OCI-LY1 (cell line): ENCODE measurements at regions not wholly inside any gene's neighbourhood (a gene's known extent, or its start where the extent isn't known, plus 50 kb on each side); places are given as distances from the start of the nearest gene placed in this dataset.

Experiments used
- H2AFZ ChIP-seq: fragments of 200-600 bp; sonication (generic), shearing (Covaris generic); 2 replicates; pipeline ENCODE4 v1.6.0; 2014; ENCODE audit warnings: antibody characterized with exemption, mild to moderate bottlenecking, low read length
- H3F3A ChIP-seq: fragments of 200-600 bp; sonication (generic), shearing (Covaris generic); 2 replicates; pipeline ENCODE4 v1.6.0; 2014; ENCODE audit warnings: mild to moderate bottlenecking, antibody characterized with exemption, low read length, moderate library complexity; ENCODE audit not compliant: insufficient read depth
- H3K27ac ChIP-seq: fragments of 200-600 bp; sonication (generic); 2 replicates; pipeline ENCODE4 v1.5.1; 2014; ENCODE audit warnings: low read length, mixed run types, mild to moderate bottlenecking, low read depth; ENCODE audit not compliant: poor library complexity, severe bottlenecking
- H3K27me3 ChIP-seq: fragments of 200-600 bp; sonication (generic); 2 replicates; pipeline ENCODE4 v1.6.0; 2014; ENCODE audit warnings: antibody characterized with exemption, mild to moderate bottlenecking, low read length, moderate library complexity; ENCODE audit not compliant: insufficient read depth
- H3K36me3 ChIP-seq: fragments of 200-600 bp; sonication (generic); 2 replicates; pipeline ENCODE4 v1.6.1; 2014; ENCODE audit warnings: mild to moderate bottlenecking, antibody characterized with exemption, low read length, moderate library complexity, mixed read lengths; ENCODE audit not compliant: insufficient read depth
- H3K4me1 ChIP-seq: fragments of 200-600 bp; sonication (generic); 2 replicates; pipeline ENCODE4 v1.5.1; 2014; ENCODE audit warnings: mild to moderate bottlenecking, low read length, moderate library complexity; ENCODE audit not compliant: insufficient read depth, severe bottlenecking
- H3K4me2 ChIP-seq: fragments of 200-600 bp; sonication (generic), shearing (Covaris generic); 2 replicates; pipeline ENCODE4 v1.6.1; 2014; ENCODE audit warnings: low read length
- H3K4me3 ChIP-seq: fragments of 200-600 bp; sonication (generic); 2 replicates; pipeline ENCODE4 v1.5.1; 2014; ENCODE audit warnings: low read length, low read depth, mild to moderate bottlenecking, mixed read lengths; ENCODE audit not compliant: poor library complexity, severe bottlenecking
- H3K79me2 ChIP-seq: fragments of 200-600 bp; shearing (Covaris generic); 2 replicates; pipeline ENCODE4 v1.6.1; 2016; ENCODE audit warnings: mixed run types, low read length, mixed read lengths; ENCODE audit not compliant: insufficient read depth
- H3K9ac ChIP-seq: fragments of 200-600 bp; sonication (generic), shearing (Covaris generic); 2 replicates; pipeline ENCODE4 v1.6.1; 2014; ENCODE audit warnings: mild to moderate bottlenecking, low read length, mixed read lengths
- H3K9me2 ChIP-seq: fragments of 200-600 bp; sonication (generic), shearing (Covaris generic); 2 replicates; pipeline ENCODE4 v1.6.1; 2014; ENCODE audit warnings: low read depth, mild to moderate bottlenecking, low read length, mixed read lengths
- H3K9me3 ChIP-seq: fragments of 200-600 bp; shearing (Covaris generic); 2 replicates; pipeline ENCODE4 v1.6.1; 2014; ENCODE audit warnings: low read length, mixed read lengths
- H4K20me1 ChIP-seq: fragments of 200-600 bp; sonication (generic), shearing (Covaris generic); 2 replicates; pipeline ENCODE4 v1.6.0; 2016; ENCODE audit warnings: mild to moderate bottlenecking, low read length; ENCODE audit not compliant: insufficient read depth
- CTCF ChIP-seq: fragments of 200-600 bp; sonication (generic), shearing (Covaris generic); IDR thresholded peaks from 2 replicates; pipeline ENCODE4 v1.5.1; 2017; ENCODE audit warnings: mild to moderate bottlenecking, antibody characterized with exemption, low read length, moderate library complexity, mixed read lengths
- EZH2 ChIP-seq: fragments of 200-600 bp; sonication (generic), shearing (Covaris generic); IDR thresholded peaks from 2 replicates; pipeline ENCODE4 v1.8.0; 2017; ENCODE audit warnings: borderline replicate concordance, mixed run types, mild to moderate bottlenecking, antibody characterized with exemption, low read length, moderate library complexity, mixed read lengths

GRCh38 chr16:64392456-64392855, 729.4 kb downstream of the CDH11 start:
- Histone ChIP-seq H3K4me3 (no peak overlapping the region), H3K79me2 (no peaks in the 10 kb centered on the region), H3K4me2 (no peak overlapping the region), H3K27ac (no peak overlapping the region), H3K4me1 (peaks cover 31% of the 10 kb centered on the region), H2AFZ (no peak overlapping the region), H3K9me2 (no peaks in the 10 kb centered on the region), H3F3A (no peaks in the 10 kb centered on the region), H4K20me1 (no peaks in the 10 kb centered on the region), H3K9ac (no peak overlapping the region), H3K27me3 (no peaks in the 10 kb centered on the region), H3K36me3 (no peaks in the 10 kb centered on the region), H3K9me3 (no peaks in the 10 kb centered on the region)
- TF ChIP-seq CTCF (no peak), EZH2 (no peak)

- peak overlapping the region; percentile 22 for H3K4me3 ChIP-seq
- H3K27ac ChIP-seq, result peak overlapping the region; percentile 72
- no peaks in the 10 kb centered on the region for H3K9me2 ChIP-seq
- peak overlapping the region; percentile 76 for H2AFZ ChIP-seq
- TF ChIP-seq CTCF, result no peak
- no peak for TF ChIP-seq EZH2
- no peaks in the 10 kb centered on the region for H3K9me3 ChIP-seq
- H3K27me3 ChIP-seq, result no peaks in the 10 kb centered on the region
- H3K4me1 ChIP-seq, result peaks cover 31% of the 10 kb centered on the region
- no peaks in the 10 kb centered on the region for H3K36me3 ChIP-seq
- no peaks in the 10 kb centered on the region for H3K79me2 ChIP-seq
- peak overlapping the region; percentile 52 for H3K9ac ChIP-seq
- no peaks in the 10 kb centered on the region for H3F3A ChIP-seq
- no peaks in the 10 kb centered on the region for H4K20me1 ChIP-seq
- H3K4me2 ChIP-seq, result peak overlapping the region; percentile 56
Observed at GRCh38 chr16:64391063-64391600, 730.7 kb downstream of the CDH11 start.

- no peak overlapping the region for H3K4me2 ChIP-seq
- no peaks in the 10 kb centered on the region for H3K9me2 ChIP-seq
- peak overlapping the region; percentile 76 for H2AFZ ChIP-seq
- H3K27me3 ChIP-seq, result no peaks in the 10 kb centered on the region
- H3K27ac ChIP-seq, result peak overlapping the region; percentile 72
- H3K9me3 ChIP-seq, result no peaks in the 10 kb centered on the region
- H4K20me1 ChIP-seq, result no peaks in the 10 kb centered on the region
- peaks cover 31% of the 10 kb centered on the region for H3K4me1 ChIP-seq
- no peak for TF ChIP-seq CTCF
- no peaks in the 10 kb centered on the region for H3K36me3 ChIP-seq
- H3K4me3 ChIP-seq, result no peak overlapping the region
- H3K79me2 ChIP-seq, result no peaks in the 10 kb centered on the region
- no peaks in the 10 kb centered on the region for H3F3A ChIP-seq
- H3K9ac ChIP-seq, result no peak overlapping the region
Observed at GRCh38 chr16:64390102-64390501, 731.8 kb downstream of the CDH11 start.
